ENCODE measurements at regions not wholly inside any gene's neighbourhood (a gene's known extent, or its start where the extent isn't known, plus 50 kb on each side); places are given as distances from the start of the nearest gene placed in this dataset.

GRCh38 chr5:99724732-99725290 is 796.0 kb upstream of the CHD1 start:
- no peak overlapping the region for H3K4me3 ChIP-seq
- DNase-seq (ENCODE audit: low spot score), result no peak

DNA sequence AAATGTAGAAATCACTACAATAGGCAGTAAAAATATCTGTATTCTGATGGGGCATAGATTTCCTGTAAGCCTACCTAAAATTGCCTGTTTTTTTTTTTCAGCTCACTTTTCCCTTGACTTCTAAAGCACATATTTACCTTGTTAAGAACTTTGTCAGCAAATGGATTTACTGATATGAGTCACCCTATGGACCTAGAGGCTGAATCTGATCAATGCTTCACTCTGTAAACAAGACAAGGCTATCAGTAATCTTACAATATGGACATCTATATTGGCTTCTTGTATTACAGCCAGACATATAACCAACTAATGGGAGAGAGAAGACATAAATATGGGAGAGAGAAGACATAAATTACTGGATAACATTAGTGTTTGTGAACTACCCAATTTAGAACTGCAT is 792.7 kb upstream of the CHD1 start:
- Histone ChIP-seq H3K4me3 (no peak overlapping the region), H3K27ac (no peak overlapping the region)
- TF ChIP-seq CTCF (IDR thresholded peaks at IDR 0.05), result no peak
- DNase-seq (ENCODE audit: low spot score), result no peak

More at GRCh38 chr5:99724732-99725290, 796.0 kb upstream of the CHD1 start:
- no peak for TF ChIP-seq CTCF (IDR thresholded peaks at IDR 0.05)
- no peak overlapping the region for H3K27ac ChIP-seq

GRCh38 chr5:99715921-99716320 is 787.1 kb upstream of the CHD1 start:
- no peak for TF ChIP-seq CTCF (IDR thresholded peaks at IDR 0.05)
- no peak for DNase-seq (ENCODE audit: low spot score)
- H3K4me3 ChIP-seq, result no peak overlapping the region
- H3K27ac ChIP-seq, result no peak overlapping the region

DNA sequence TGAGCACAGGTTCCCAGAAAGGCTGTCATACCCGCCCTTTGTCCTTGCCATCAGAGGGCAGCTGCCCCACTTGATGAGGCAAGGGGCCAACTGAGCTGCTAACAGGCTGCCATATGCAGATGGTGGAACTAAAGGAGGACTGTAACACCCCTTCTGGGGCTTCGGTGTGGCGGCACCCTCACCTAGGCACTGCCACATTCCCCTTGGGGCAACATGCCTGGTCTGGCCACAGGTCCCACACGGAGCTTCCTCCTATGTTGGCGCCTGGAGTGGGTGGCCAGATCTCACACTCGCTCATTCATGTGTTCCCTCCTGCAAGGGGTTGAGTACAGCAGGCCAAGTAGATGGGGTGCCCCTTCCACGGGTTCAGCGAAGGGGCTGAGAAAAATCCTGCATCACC is 777.4 kb upstream of the CHD1 start:
- no peak for DNase-seq (ENCODE audit: low spot score)
- Histone ChIP-seq H3K27ac (no peak overlapping the region), H3K4me3 (no peak overlapping the region)
- no peak for TF ChIP-seq CTCF (IDR thresholded peaks at IDR 0.05)

DNA sequence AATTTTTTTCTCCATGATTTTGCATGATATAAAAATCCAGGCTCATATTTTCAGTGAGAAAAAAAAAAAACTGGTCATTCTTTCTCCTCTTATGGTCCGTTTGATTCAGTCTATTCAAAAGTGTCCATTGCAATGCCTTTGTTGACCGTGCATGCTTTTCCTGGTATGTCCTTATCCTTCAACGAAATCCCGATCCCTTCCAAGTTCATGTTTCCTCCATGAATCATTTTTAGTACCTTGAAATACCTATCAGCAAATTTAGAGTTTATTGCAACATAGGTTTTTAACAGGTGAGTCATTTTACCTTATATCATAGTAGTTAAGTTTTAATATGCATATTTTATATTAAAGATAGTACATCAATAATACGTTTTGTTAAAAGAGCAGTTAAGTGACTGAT is 773.8 kb upstream of the CHD1 start:
- Histone ChIP-seq H3K27ac (no peak overlapping the region), H3K4me3 (no peak overlapping the region)
- DNase-seq (ENCODE audit: low spot score), result no peak
- no peak for TF ChIP-seq CTCF (IDR thresholded peaks at IDR 0.05)

DNA sequence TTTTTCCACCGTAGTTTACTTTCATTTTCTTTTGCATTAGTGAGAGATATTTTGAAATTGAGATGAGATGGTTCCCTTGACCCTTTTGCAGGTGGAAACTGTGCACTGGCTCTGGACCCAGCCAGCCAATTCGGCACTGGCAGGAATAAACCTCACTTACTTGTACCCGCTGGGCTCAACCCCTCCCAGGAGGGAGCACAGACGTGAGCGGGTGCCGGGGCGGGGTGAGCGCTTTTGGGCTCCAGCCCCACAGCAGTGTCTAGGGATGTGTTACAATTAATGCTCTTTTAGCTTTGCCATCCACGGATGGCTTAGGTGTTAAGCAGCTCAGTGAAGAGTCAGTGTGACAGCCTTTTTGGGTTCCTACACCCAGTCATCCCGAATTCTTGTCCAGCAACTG is 766.1 kb upstream of the CHD1 start:
- no peak overlapping the region for H3K27ac ChIP-seq
- H3K4me3 ChIP-seq, result no peak overlapping the region
- TF ChIP-seq CTCF (IDR thresholded peaks at IDR 0.05), result no peak
- no peak for DNase-seq (ENCODE audit: low spot score)

- TF ChIP-seq CTCF (IDR thresholded peaks at IDR 0.05), result no peak
Measured at GRCh38 chr5:99686538-99686937, 757.7 kb upstream of the CHD1 start.

More at GRCh38 chr5:99686538-99686937, 757.7 kb upstream of the CHD1 start:
- Histone ChIP-seq H3K4me3 (no peak overlapping the region), H3K27ac (no peak overlapping the region)
- no peak for DNase-seq (ENCODE audit: low spot score)
